ENCODE measurements at regions not wholly inside any gene's neighbourhood (a gene's known extent, or its start where the extent isn't known, plus 50 kb on each side); places are given as distances from the start of the nearest gene placed in this dataset.

DNA sequence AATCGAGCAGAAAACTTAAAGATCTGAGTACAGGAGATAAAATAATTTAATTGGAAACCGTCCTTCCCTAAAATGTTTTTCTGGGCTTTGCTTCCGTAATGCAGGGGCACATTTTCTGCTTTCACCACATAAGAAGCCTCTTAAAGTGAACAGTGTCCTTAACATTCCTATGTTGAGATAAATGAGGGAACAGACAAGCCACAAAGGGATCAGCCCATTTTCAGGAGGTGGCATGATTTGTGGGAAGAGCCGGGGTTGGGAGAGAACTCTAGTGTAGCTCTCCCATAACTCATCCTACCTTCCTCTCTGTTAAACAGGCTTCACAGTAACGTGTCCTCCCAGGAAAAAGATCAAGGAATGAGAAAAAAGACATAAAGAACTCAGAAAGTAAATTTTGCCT is 56.9 kb upstream of the ACVR1C start:
- Histone ChIP-seq H3K4me1 (ENCODE audit: control insufficient read depth, extremely low read depth, insufficient read depth, low read length) (no peaks in the 10 kb centered on the region), H3K9ac (ENCODE audit: insufficient read depth, low read length) (no peak overlapping the region), H3K4me3 (replicated peaks in 1 of 4; ENCODE audit: control extremely low read depth in 1 of 4, insufficient read depth in 1 of 4, low read depth in 3 of 4, low read length in 4 of 4) (no peak overlapping the region), H3K79me2 (ENCODE audit: control insufficient read depth, insufficient read depth, low read length) (no peaks in the 10 kb centered on the region), H3K9me3 (ENCODE audit: control insufficient read depth, insufficient read depth, low read depth, low read length) (no peaks in the 10 kb centered on the region), H3K4me2 (ENCODE audit: extremely low read depth, insufficient read depth, low read length) (no peak overlapping the region), H3K27ac (ENCODE audit: insufficient read depth, low read length) (no peak overlapping the region), H2AFZ (ENCODE audit: low read length) (no peak overlapping the region), H3K27me3 (ENCODE audit: control insufficient read depth, insufficient read depth, low read length) (no peaks in the 10 kb centered on the region), H4K20me1 (ENCODE audit: control insufficient read depth, extremely low read depth, insufficient read depth, low read length) (no peaks in the 10 kb centered on the region), H3K36me3 (ENCODE audit: control insufficient read depth, insufficient read depth, low read length) (no peaks in the 10 kb centered on the region)
- TF ChIP-seq CTCF (conservative IDR thresholded peaks at IDR 0.05 in 1 of 2, IDR thresholded peaks at IDR 0.05 in 1 of 2; ENCODE audit: low read depth in 1 of 2, low read length in 2 of 2) = no peak
- no peak for TF ChIP-seq EZH2 (IDR thresholded peaks at IDR 0.05; ENCODE audit: low read length, missing control alignments)
- DNase-seq (ENCODE audit: low read depth in 2 of 2) = no peak

- Histone ChIP-seq H3K27ac (ENCODE audit: insufficient read depth, low read length) (no peak overlapping the region), H3K9ac (ENCODE audit: insufficient read depth, low read length) (no peak overlapping the region), H4K20me1 (ENCODE audit: control insufficient read depth, extremely low read depth, insufficient read depth, low read length) (no peaks in the 10 kb centered on the region), H3K4me3 (replicated peaks in 1 of 4; ENCODE audit: control extremely low read depth in 1 of 4, insufficient read depth in 1 of 4, low read depth in 3 of 4, low read length in 4 of 4) (no peak overlapping the region), H3K9me3 (ENCODE audit: control insufficient read depth, insufficient read depth, low read depth, low read length) (no peaks in the 10 kb centered on the region), H2AFZ (ENCODE audit: low read length) (no peak overlapping the region), H3K4me1 (ENCODE audit: control insufficient read depth, extremely low read depth, insufficient read depth, low read length) (no peaks in the 10 kb centered on the region), H3K36me3 (ENCODE audit: control insufficient read depth, insufficient read depth, low read length) (no peaks in the 10 kb centered on the region), H3K27me3 (ENCODE audit: control insufficient read depth, insufficient read depth, low read length) (no peaks in the 10 kb centered on the region), H3K4me2 (ENCODE audit: extremely low read depth, insufficient read depth, low read length) (no peak overlapping the region), H3K79me2 (ENCODE audit: control insufficient read depth, insufficient read depth, low read length) (no peaks in the 10 kb centered on the region)
- peak in 1 of 2 donors; percentile 41 for DNase-seq (ENCODE audit: low read depth in 2 of 2)
- TF ChIP-seq EZH2 (IDR thresholded peaks at IDR 0.05; ENCODE audit: low read length, missing control alignments) (no peak), CTCF (conservative IDR thresholded peaks at IDR 0.05 in 1 of 2, IDR thresholded peaks at IDR 0.05 in 1 of 2; ENCODE audit: low read depth in 1 of 2, low read length in 2 of 2) (no peak)
Observed at GRCh38 chr2:157684940-157685466, 56.3 kb upstream of the ACVR1C start.

Data from fibroblast of lung (primary cell).